Ishikawa (cell line): ENCODE measurements at regions not wholly inside any gene's neighbourhood (a gene's known extent, or its start where the extent isn't known, plus 50 kb on each side); places are given as distances from the start of the nearest gene placed in this dataset.

Experiments used
- CEBPB ChIP-seq: IDR thresholded peaks from 2 replicates; pipeline ENCODE4 v1.6.1; 2012
- CREB1 ChIP-seq: IDR thresholded peaks from 2 replicates; pipeline ENCODE4 v1.6.1; 2012; ENCODE audit warnings: low read depth
- EGR1 ChIP-seq: IDR thresholded peaks from 2 replicates; pipeline ENCODE4 v1.6.1; 2012
- EP300 ChIP-seq: IDR thresholded peaks from 2 replicates; pipeline ENCODE4 v1.6.1; 2012; ENCODE audit warnings: borderline replicate concordance
- FOXM1 ChIP-seq: IDR thresholded peaks from 2 replicates; pipeline ENCODE4 v1.6.1; 2012; ENCODE audit warnings: low read depth, borderline replicate concordance
- NFIC ChIP-seq: IDR thresholded peaks from 2 replicates; pipeline ENCODE4 v1.6.1; 2012
- RAD21 ChIP-seq: IDR thresholded peaks from 2 replicates; pipeline ENCODE4 v1.6.1; 2012; ENCODE audit warnings: low read depth
- REST ChIP-seq: IDR thresholded peaks from 2 replicates; pipeline ENCODE4 v1.6.1; 2012; ENCODE audit warnings: low read depth, mild to moderate bottlenecking
- TAF1 ChIP-seq: IDR thresholded peaks from 2 replicates; pipeline ENCODE4 v1.6.1; 2012; ENCODE audit warnings: low read depth, mild to moderate bottlenecking
- TCF12 ChIP-seq: IDR thresholded peaks from 2 replicates; pipeline ENCODE4 v1.6.1; 2012; ENCODE audit warnings: low read depth
- TEAD4 ChIP-seq: IDR thresholded peaks from 2 replicates; pipeline ENCODE4 v1.6.1; 2012
- YY1 ChIP-seq: IDR thresholded peaks from 2 replicates; pipeline ENCODE4 v1.6.1; 2012; ENCODE audit warnings: low read depth
- ZBTB7A ChIP-seq: IDR thresholded peaks from 2 replicates; pipeline ENCODE4 v1.6.1; 2012; ENCODE audit warnings: low read depth
- TF ChIP-seq, protein P1 (sequence below): IDR thresholded peaks from 2 replicates; pipeline ENCODE4 v1.6.1; 2012
- TF ChIP-seq, protein P2 (sequence below): IDR thresholded peaks from 2 replicates; pipeline ENCODE4 v1.6.1; 2012

- no peak for TF ChIP-seq EP300
- TF ChIP-seq FOXM1: no peak
- TF ChIP-seq, protein P1, sequence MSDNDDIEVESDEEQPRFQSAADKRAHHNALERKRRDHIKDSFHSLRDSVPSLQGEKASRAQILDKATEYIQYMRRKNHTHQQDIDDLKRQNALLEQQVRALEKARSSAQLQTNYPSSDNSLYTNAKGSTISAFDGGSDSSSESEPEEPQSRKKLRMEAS: no peak
- TF ChIP-seq TCF12: no peak
- no peak for TF ChIP-seq TAF1
- TF ChIP-seq, protein P2, sequence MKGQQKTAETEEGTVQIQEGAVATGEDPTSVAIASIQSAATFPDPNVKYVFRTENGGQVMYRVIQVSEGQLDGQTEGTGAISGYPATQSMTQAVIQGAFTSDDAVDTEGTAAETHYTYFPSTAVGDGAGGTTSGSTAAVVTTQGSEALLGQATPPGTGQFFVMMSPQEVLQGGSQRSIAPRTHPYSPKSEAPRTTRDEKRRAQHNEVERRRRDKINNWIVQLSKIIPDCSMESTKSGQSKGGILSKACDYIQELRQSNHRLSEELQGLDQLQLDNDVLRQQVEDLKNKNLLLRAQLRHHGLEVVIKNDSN: no peak
- no peak for TF ChIP-seq ZBTB7A
- TF ChIP-seq TEAD4: no peak
- no peak for TF ChIP-seq RAD21
- no peak for TF ChIP-seq EGR1
- TF ChIP-seq CEBPB: no peak
Observed at GRCh38 chr22:47515384-47516125, 753.1 kb downstream of the TBC1D22A start.

- no peak for TF ChIP-seq ZBTB7A
- TF ChIP-seq, protein P1: no peak
- no peak for TF ChIP-seq EGR1
- no peak for TF ChIP-seq CEBPB
- TF ChIP-seq RAD21: no peak
- TF ChIP-seq CREB1: no peak
- no peak for TF ChIP-seq TCF12
- no peak for TF ChIP-seq TEAD4
- TF ChIP-seq TAF1: no peak
- TF ChIP-seq REST: no peak
- TF ChIP-seq, protein P2: no peak
Observed at GRCh38 chr22:47512617-47513016, 750.2 kb downstream of the TBC1D22A start.

DNA sequence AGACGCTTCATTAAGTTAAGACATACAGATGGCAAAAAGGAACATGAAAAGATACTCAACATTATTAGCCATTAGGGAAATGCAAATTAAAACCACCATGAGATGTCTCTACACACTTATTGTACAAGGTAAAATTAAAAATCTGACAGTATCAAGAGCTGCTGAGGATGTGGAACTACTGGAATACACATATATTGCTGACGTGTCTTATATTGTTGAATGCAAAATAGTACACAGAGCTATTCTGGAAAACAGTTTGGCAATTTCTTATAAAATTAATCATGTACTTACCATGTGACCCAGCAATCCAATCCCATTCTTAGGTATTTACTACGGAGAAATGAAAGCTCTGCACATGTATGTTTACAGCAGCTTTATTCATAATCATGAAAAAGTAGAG is 742.5 kb downstream of the TBC1D22A start:
- TF ChIP-seq CEBPB: no peak
- TF ChIP-seq YY1: no peak
- no peak for TF ChIP-seq NFIC
- no peak for TF ChIP-seq EGR1
- TF ChIP-seq FOXM1: no peak
- TF ChIP-seq TEAD4: no peak
- no peak for TF ChIP-seq ZBTB7A
- no peak for TF ChIP-seq CREB1
- TF ChIP-seq, protein P1: no peak

- TF ChIP-seq EGR1 (no peak), NFIC (no peak), FOXM1 (no peak), REST (no peak), CEBPB (no peak), YY1 (no peak), ZBTB7A (no peak), CREB1 (no peak), RAD21 (no peak), TAF1 (no peak), TEAD4 (no peak)
- TF ChIP-seq, protein P2: no peak
Observed at GRCh38 chr22:47498969-47499495, 736.6 kb downstream of the TBC1D22A start.

GRCh38 chr22:47497666-47498065 is 735.2 kb downstream of the TBC1D22A start:
- TF ChIP-seq FOXM1: no peak
- TF ChIP-seq, protein P2: no peak
